ENCODE measurements at regions not wholly inside any gene's neighbourhood (a gene's known extent, or its start where the extent isn't known, plus 50 kb on each side); places are given as distances from the start of the nearest gene placed in this dataset.

GRCh38 chr4:11334887-11335286 is 93.8 kb downstream of the HS3ST1 start:
- Histone ChIP-seq H3K36me3 (no peaks in the 10 kb centered on the region), H3K4me3 (no peak overlapping the region), H3K27ac (no peak overlapping the region), H3K9me3 (no peaks in the 10 kb centered on the region), H3K4me1 (no peaks in the 10 kb centered on the region), H3K27me3 (no peaks in the 10 kb centered on the region)
- TF ChIP-seq CTCF (IDR thresholded peaks at IDR 0.05) (no peak), POLR2AphosphoS5 (IDR thresholded peaks at IDR 0.05) (no peak), EP300 (IDR thresholded peaks at IDR 0.05) (no peak), POLR2A (IDR thresholded peaks at IDR 0.05) (no peak)
- ATAC-seq (ENCODE audit: low FRiP score in 2 of 2) (no peak), DNase-seq (no peak)
- WGBS, 2 donors = 82 to 84% methylated on average over 4 of the region's 4 CpGs

- no peak overlapping the region for H3K4me3 ChIP-seq
- no peaks in the 10 kb centered on the region for H3K4me1 ChIP-seq
- DNase-seq = no peak
- TF ChIP-seq EP300 (IDR thresholded peaks at IDR 0.05) (no peak), CTCF (IDR thresholded peaks at IDR 0.05) (no peak), POLR2A (IDR thresholded peaks at IDR 0.05) (no peak), POLR2AphosphoS5 (IDR thresholded peaks at IDR 0.05) (no peak)
- 69 to 75% methylated on average over 2 of the region's 2 CpGs for WGBS, 2 donors
- H3K9me3 ChIP-seq = no peaks in the 10 kb centered on the region
- ATAC-seq (ENCODE audit: low FRiP score in 2 of 2) = no peak
- no peaks in the 10 kb centered on the region for H3K27me3 ChIP-seq
- H3K36me3 ChIP-seq = no peaks in the 10 kb centered on the region
- no peak overlapping the region for H3K27ac ChIP-seq
These were observed 100.3 kb downstream of the HS3ST1 start for GRCh38 chr4:11328401-11328800.

- H3K4me3 ChIP-seq = no peak overlapping the region
- no peaks in the 10 kb centered on the region for H3K27me3 ChIP-seq
- ATAC-seq (ENCODE audit: low FRiP score in 2 of 2) = no peak
- TF ChIP-seq CTCF (IDR thresholded peaks at IDR 0.05) = no peak
- TF ChIP-seq EP300 (IDR thresholded peaks at IDR 0.05) = no peak
- TF ChIP-seq POLR2AphosphoS5 (IDR thresholded peaks at IDR 0.05) = no peak
- no peak for TF ChIP-seq POLR2A (IDR thresholded peaks at IDR 0.05)
- WGBS, 2 donors = 72 to 73% methylated on average over 2 of the region's 2 CpGs
- no peak overlapping the region for H3K27ac ChIP-seq
- H3K36me3 ChIP-seq = no peaks in the 10 kb centered on the region
- H3K9me3 ChIP-seq = peaks cover 0 to 8% (median 0%) of the 10 kb centered on the region in 4 donors
- no peaks in the 10 kb centered on the region for H3K4me1 ChIP-seq
- DNase-seq = no peak
These were observed 102.7 kb downstream of the HS3ST1 start for GRCh38 chr4:11326021-11326420.

- no peak for DNase-seq
- TF ChIP-seq CTCF (IDR thresholded peaks at IDR 0.05) = no peak
- TF ChIP-seq POLR2AphosphoS5 (IDR thresholded peaks at IDR 0.05) = no peak
- TF ChIP-seq EP300 (IDR thresholded peaks at IDR 0.05) = no peak
- TF ChIP-seq POLR2A (IDR thresholded peaks at IDR 0.05) = no peak
- H3K4me1 ChIP-seq = no peaks in the 10 kb centered on the region
- H3K9me3 ChIP-seq = peaks cover 0 to 8% (median 0%) of the 10 kb centered on the region in 4 donors
- no peaks in the 10 kb centered on the region for H3K36me3 ChIP-seq
- H3K4me3 ChIP-seq = no peak overlapping the region
- no peak overlapping the region for H3K27ac ChIP-seq
- no peak for ATAC-seq (ENCODE audit: low FRiP score in 2 of 2)
- no peaks in the 10 kb centered on the region for H3K27me3 ChIP-seq
These were observed 104.9 kb downstream of the HS3ST1 start for GRCh38 chr4:11323771-11324170.

- WGBS, 2 donors = 81% methylated on average over 6 of the region's 6 CpGs
- H3K9me3 ChIP-seq = no peaks in the 10 kb centered on the region
- DNase-seq (no peak), ATAC-seq (ENCODE audit: low FRiP score in 2 of 2) (no peak)
- H3K27me3 ChIP-seq = no peaks in the 10 kb centered on the region
- TF ChIP-seq CTCF (IDR thresholded peaks at IDR 0.05) = no peak
- TF ChIP-seq POLR2AphosphoS5 (IDR thresholded peaks at IDR 0.05) = no peak
- no peak for TF ChIP-seq EP300 (IDR thresholded peaks at IDR 0.05)
- TF ChIP-seq POLR2A (IDR thresholded peaks at IDR 0.05) = no peak
- H3K27ac ChIP-seq = no peak overlapping the region
- H3K36me3 ChIP-seq = no peaks in the 10 kb centered on the region
- no peaks in the 10 kb centered on the region for H3K4me1 ChIP-seq
- H3K4me3 ChIP-seq = no peak overlapping the region
These were observed 115.3 kb downstream of the HS3ST1 start for GRCh38 chr4:11313157-11313943.

Measured in upper lobe of left lung (tissue), 6 donors.